Smooth muscle cell (in vitro differentiated cells): ENCODE measurements at regions not wholly inside any gene's neighbourhood (a gene's known extent, or its start where the extent isn't known, plus 50 kb on each side); places are given as distances from the start of the nearest gene placed in this dataset.

Experiments
- DNase-seq: peaks from one replicate; lab custom pipeline; 2025; ENCODE audit not compliant: unreplicated experiment; lab: John Stamatoyannopoulos, UW
- H2AFZ ChIP-seq: fragments of 200-600 bp; sonication (generic); 2 replicates; pipeline ENCODE4 v1.6.0; 2016; ENCODE audit warnings: antibody characterized with exemption, low read depth, mild to moderate bottlenecking
- H3F3A ChIP-seq: fragments of 200-600 bp; sonication (generic); 2 replicates; pipeline ENCODE4 v1.6.0; 2017; ENCODE audit warnings: antibody characterized with exemption, low read depth
- H3K27ac ChIP-seq: fragments of 200-600 bp; sonication (generic); 2 replicates; pipeline ENCODE4 v1.5.1; 2016; ENCODE audit warnings: low read depth, mild to moderate bottlenecking
- H3K27me3 ChIP-seq: fragments of 200-600 bp; sonication (generic); 2 replicates; pipeline ENCODE4 v1.6.1; 2016; ENCODE audit warnings: low read depth, mild to moderate bottlenecking
- H3K36me3 ChIP-seq: fragments of 200-600 bp; sonication (generic); 2 replicates; pipeline ENCODE4 v1.5.1; 2016; ENCODE audit warnings: low read depth
- H3K4me1 ChIP-seq: fragments of 200-600 bp; sonication (generic); 2 replicates; pipeline ENCODE4 v1.5.1; 2016; ENCODE audit warnings: low read depth
- H3K4me2 ChIP-seq: fragments of 200-600 bp; sonication (generic); 2 replicates; pipeline ENCODE4 v1.6.0; 2016; ENCODE audit warnings: mild to moderate bottlenecking
- H3K4me3 ChIP-seq: fragments of 200-600 bp; sonication (generic); 2 replicates; pipeline ENCODE4 v1.5.1; 2016; ENCODE audit warnings: mild to moderate bottlenecking
- H3K79me2 ChIP-seq: fragments of 200-600 bp; sonication (generic); 2 replicates; pipeline ENCODE4 v1.6.0; 2016; ENCODE audit warnings: low read depth, mild to moderate bottlenecking
- H3K9ac ChIP-seq: fragments of 200-600 bp; sonication (generic); 2 replicates; pipeline ENCODE4 v1.6.0; 2016; ENCODE audit warnings: low read depth
- H3K9me3 ChIP-seq: fragments of 200-600 bp; sonication (generic); replicated peaks from 2 replicates; pipeline ENCODE4 v1.5.1; 2016; ENCODE audit warnings: low read depth
- H4K20me1 ChIP-seq: fragments of 200-600 bp; sonication (generic); 2 replicates; pipeline ENCODE4 v1.6.0; 2016; ENCODE audit warnings: low read depth
- WGBS: methylation state at CpG from one replicate; pipeline ENCODE4 v1.1.7; 2016; ENCODE audit warnings: low lambda C conversion rate; 5-methylcytosine and 5-hydroxymethylcytosine counted together
- TF ChIP-seq, protein P1 (sequence below): fragments of 200-600 bp; sonication (generic); IDR thresholded peaks from 2 replicates; pipeline ENCODE4 v1.5.1; 2017; ENCODE audit warnings: borderline replicate concordance, mild to moderate bottlenecking, antibody characterized with exemption; ENCODE audit not compliant: insufficient read depth, poor library complexity, severe bottlenecking

DNA sequence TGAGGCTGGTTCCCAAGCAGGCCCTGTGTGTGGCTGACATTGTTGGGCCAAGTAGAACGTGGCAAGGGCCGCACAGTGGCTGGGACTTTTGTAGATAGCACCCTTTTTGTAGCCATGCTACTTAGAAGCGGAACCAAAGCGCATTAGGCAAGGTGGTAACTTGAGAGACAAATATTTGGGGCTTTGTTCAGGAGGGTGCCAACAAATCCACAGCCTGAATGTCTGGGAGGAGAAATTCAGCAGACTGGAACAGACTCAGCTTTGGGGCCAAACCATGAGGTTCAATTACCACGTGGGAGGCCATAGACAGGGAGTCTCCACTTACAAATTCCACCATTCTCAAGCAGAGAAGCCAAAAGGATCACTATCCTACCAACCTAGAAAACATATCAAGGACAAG is 183.7 kb downstream of the RGS9 start:
- no peak for DNase-seq

DNA sequence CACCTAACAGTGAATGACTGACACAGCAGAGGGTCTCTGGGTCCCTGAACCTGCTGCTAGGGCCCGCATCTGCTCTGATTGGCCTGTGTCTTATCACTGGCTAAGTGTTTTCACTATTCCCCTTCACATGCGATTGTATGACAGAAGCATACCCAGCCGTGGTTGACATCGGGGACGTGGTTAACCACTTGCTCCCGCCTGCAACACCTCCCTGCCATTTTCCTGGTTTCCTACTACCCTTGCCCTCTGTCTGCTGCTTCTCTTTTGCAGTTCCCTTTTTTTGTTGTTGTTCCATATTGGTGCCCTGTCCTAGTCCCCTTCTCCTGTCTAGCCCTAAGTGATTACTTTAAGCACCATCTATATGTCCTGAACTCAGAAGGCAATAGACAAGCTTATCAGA is 177.0 kb downstream of the RGS9 start:
- H3K27ac ChIP-seq: no peak overlapping the region
- 59% methylated on average over 6 of the region's 6 CpGs for WGBS

More for the DNA sequence above, 183.7 kb downstream of the RGS9 start:
- H3F3A ChIP-seq: no peaks in the 10 kb centered on the region
- no peak overlapping the region for H3K9ac ChIP-seq
- H3K4me2 ChIP-seq: no peak overlapping the region
- H3K79me2 ChIP-seq: no peaks in the 10 kb centered on the region
- no peak overlapping the region for H3K27ac ChIP-seq
- no peaks in the 10 kb centered on the region for H4K20me1 ChIP-seq
- no peaks in the 10 kb centered on the region for H3K9me3 ChIP-seq
- 94% methylated on average over 5 of the region's 5 CpGs for WGBS
- H3K4me1 ChIP-seq: no peaks in the 10 kb centered on the region
- TF ChIP-seq, protein P1, sequence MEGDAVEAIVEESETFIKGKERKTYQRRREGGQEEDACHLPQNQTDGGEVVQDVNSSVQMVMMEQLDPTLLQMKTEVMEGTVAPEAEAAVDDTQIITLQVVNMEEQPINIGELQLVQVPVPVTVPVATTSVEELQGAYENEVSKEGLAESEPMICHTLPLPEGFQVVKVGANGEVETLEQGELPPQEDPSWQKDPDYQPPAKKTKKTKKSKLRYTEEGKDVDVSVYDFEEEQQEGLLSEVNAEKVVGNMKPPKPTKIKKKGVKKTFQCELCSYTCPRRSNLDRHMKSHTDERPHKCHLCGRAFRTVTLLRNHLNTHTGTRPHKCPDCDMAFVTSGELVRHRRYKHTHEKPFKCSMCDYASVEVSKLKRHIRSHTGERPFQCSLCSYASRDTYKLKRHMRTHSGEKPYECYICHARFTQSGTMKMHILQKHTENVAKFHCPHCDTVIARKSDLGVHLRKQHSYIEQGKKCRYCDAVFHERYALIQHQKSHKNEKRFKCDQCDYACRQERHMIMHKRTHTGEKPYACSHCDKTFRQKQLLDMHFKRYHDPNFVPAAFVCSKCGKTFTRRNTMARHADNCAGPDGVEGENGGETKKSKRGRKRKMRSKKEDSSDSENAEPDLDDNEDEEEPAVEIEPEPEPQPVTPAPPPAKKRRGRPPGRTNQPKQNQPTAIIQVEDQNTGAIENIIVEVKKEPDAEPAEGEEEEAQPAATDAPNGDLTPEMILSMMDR: no peak
- no peak overlapping the region for H3K4me3 ChIP-seq
- no peak overlapping the region for H2AFZ ChIP-seq
- H3K27me3 ChIP-seq: no peaks in the 10 kb centered on the region
- H3K36me3 ChIP-seq: no peaks in the 10 kb centered on the region

DNA sequence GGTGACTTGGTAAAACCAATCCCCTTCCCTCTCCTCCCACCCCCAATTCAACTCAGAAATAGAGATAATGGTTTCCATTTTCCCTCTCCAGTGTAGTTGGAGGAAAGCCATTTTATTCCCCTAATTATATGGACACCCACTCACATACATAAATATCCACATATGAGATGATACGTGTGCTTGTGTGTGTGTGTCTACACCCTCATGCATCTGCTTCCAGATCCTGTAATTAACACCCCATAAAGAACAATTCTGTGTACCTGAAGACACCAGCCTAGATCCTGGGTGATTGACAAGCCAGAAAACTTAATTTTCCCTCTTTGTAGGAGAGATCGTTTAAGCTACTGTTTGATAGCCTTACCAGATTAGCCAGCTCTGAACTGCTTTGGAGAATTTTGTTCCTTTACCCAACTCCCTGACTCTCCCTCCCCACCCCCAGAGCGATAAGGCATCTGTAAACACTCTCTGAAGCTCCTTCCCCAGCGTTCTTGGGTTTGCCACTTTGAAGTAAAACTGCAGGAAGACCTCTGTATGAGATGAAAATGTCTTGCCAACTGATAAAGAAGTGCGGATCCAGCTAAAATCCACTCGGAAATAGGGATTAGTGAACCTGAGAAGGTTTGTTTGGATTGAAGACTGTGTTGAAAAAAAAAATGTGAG is 175.7 kb downstream of the RGS9 start:
- H3F3A ChIP-seq: no peaks in the 10 kb centered on the region
- TF ChIP-seq, protein P1: no peak
- H3K4me3 ChIP-seq: no peak overlapping the region
- peak overlapping the region; percentile 34 for H3K4me2 ChIP-seq
- H3K79me2 ChIP-seq: no peaks in the 10 kb centered on the region
- no peaks in the 10 kb centered on the region for H3K27me3 ChIP-seq
- no peaks in the 10 kb centered on the region for H3K4me1 ChIP-seq
- no peaks in the 10 kb centered on the region for H3K36me3 ChIP-seq
- no peaks in the 10 kb centered on the region for H3K9me3 ChIP-seq
- H3K9ac ChIP-seq: no peak overlapping the region
- DNase-seq: no peak
- no peak overlapping the region for H2AFZ ChIP-seq
- H3K27ac ChIP-seq: no peak overlapping the region
- 12% methylated on average over 6 of the region's 6 CpGs for WGBS
- H4K20me1 ChIP-seq: no peaks in the 10 kb centered on the region

More for the DNA sequence above, 177.0 kb downstream of the RGS9 start:
- TF ChIP-seq, protein P1: no peak
- Histone ChIP-seq H3K4me1 (no peaks in the 10 kb centered on the region), H3K27me3 (no peaks in the 10 kb centered on the region), H3K4me3 (no peak overlapping the region), H3K9ac (no peak overlapping the region), H3K4me2 (no peak overlapping the region), H4K20me1 (no peaks in the 10 kb centered on the region), H3K9me3 (no peaks in the 10 kb centered on the region), H2AFZ (no peak overlapping the region), H3K79me2 (no peaks in the 10 kb centered on the region), H3F3A (no peaks in the 10 kb centered on the region), H3K36me3 (no peaks in the 10 kb centered on the region)
- no peak for DNase-seq

DNA sequence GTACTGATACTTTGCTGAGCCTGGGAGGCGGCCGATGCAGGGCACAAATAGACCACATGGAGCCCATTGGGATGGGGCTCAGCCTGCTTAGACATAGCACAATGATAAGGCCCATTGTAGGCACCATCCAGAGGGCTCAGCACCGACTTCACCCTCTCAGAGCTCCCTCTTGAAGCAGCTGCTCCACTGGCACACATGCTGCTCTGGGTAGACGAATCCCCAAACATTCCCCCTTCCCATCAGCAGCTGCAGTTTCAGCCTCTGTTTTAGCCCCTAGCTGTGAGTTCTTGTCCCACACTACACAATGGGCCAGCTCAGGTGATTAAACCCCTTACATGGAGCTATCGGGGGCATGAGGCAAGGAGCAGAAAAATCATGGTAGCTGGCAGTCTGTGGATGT is 174.1 kb downstream of the RGS9 start:
- no peaks in the 10 kb centered on the region for H3K27me3 ChIP-seq
- H2AFZ ChIP-seq: peak overlapping the region; percentile 69
- no peaks in the 10 kb centered on the region for H3K9me3 ChIP-seq
- H3K4me1 ChIP-seq: no peaks in the 10 kb centered on the region
- H3K4me3 ChIP-seq: no peak overlapping the region
- no peaks in the 10 kb centered on the region for H3K79me2 ChIP-seq
- no peaks in the 10 kb centered on the region for H3K36me3 ChIP-seq
- TF ChIP-seq, protein P1: no peak
- no peak overlapping the region for H3K27ac ChIP-seq
- H3K9ac ChIP-seq: no peak overlapping the region
- H3K4me2 ChIP-seq: no peak overlapping the region
- no peak for DNase-seq
- WGBS: 99% methylated on average over 5 of the region's 5 CpGs
- H3F3A ChIP-seq: no peaks in the 10 kb centered on the region
- no peaks in the 10 kb centered on the region for H4K20me1 ChIP-seq
